Testis (tissue), 2 donors: ENCODE measurements at regions not wholly inside any gene's neighbourhood (a gene's known extent, or its start where the extent isn't known, plus 50 kb on each side); places are given as distances from the start of the nearest gene placed in this dataset.

Experiments
- CTCF ChIP-seq, 3 experiments: fragments of 450-650 bp in 2 of 3; fragments of 200-600 bp in 1 of 3; sonication (generic) in 1 of 3; IDR thresholded peaks; one replicate each; pipeline ENCODE4 v1.5.1; 2016 to 2019; ENCODE audit warnings: antibody characterized with exemption in 3 of 3, mild to moderate bottlenecking in 2 of 3, moderate library complexity in 1 of 3
- POLR2A ChIP-seq: fragments of 450-650 bp; IDR thresholded peaks from one replicate; pipeline ENCODE4 v1.6.1; 2017; ENCODE audit warnings: antibody characterized with exemption, mild to moderate bottlenecking, moderate library complexity

DNA sequence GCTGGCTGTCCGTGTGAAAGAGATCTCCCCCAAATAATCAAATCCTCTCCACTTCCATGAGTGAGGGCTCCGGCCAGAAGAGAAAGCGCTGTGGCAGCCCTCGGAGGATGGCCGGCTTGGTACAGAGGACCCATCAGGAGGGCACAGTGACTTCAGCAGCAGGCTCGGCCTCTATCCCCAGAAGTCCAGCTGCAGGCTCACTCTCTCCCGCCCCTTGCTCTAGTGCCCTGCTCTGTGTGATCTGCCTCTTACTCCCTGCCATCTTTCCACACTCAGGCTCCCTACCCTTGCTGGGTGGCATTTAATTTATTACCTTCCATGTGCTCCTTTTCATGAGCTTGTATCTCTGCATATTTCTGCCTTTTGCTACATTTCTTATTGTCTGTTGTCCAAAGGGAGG lies 129.7 kb downstream of the SPATA19 start:
- no peak for TF ChIP-seq CTCF (IDR thresholded peaks at IDR 0.05)
- no peak for TF ChIP-seq POLR2A
